Thyroid gland (tissue), 4 donors: ENCODE measurements at regions not wholly inside any gene's neighbourhood (a gene's known extent, or its start where the extent isn't known, plus 50 kb on each side); places are given as distances from the start of the nearest gene placed in this dataset.

Experiments used
- DNase-seq, 2 donors: peaks; one replicate each; pipeline ENCODE4 v3.0.0-alpha.2; 2019
- H3K27ac ChIP-seq, 3 donors: fragments of 200-600 bp; sonication (generic); 1 replicate in 2 of 3; 2 replicates in 1 of 3; pipeline ENCODE4 v1.5.1; 2016 to 2019; ENCODE audit warnings: mild to moderate bottlenecking in 1 of 3, moderate library complexity in 1 of 3
- H3K27me3 ChIP-seq: fragments of 200-600 bp; sonication (generic); one replicate; pipeline ENCODE4 v1.5.1; 2019
- H3K36me3 ChIP-seq, 2 donors: fragments of 200-600 bp; sonication (generic); one replicate each; pipeline ENCODE4 v1.5.1; 2016 to 2019
- H3K4me1 ChIP-seq, 2 donors: fragments of 200-600 bp; sonication (generic); one replicate each; pipeline ENCODE4 v1.5.1; 2017 to 2019
- H3K4me3 ChIP-seq, 3 donors: fragments of 200-600 bp; sonication (generic); replicated peaks in 1 of 3; 1 replicate in 2 of 3; 2 replicates in 1 of 3; pipeline ENCODE4 v1.5.1; 2016; ENCODE audit warnings: mild to moderate bottlenecking in 1 of 3
- H3K9me3 ChIP-seq: fragments of 200-600 bp; sonication (generic); one replicate; pipeline ENCODE4 v1.5.1; 2017
- CTCF ChIP-seq, 6 experiments: fragments of 200-600 bp in 3 of 6; fragments of 450-650 bp in 3 of 6; sonication (generic) in 3 of 6; IDR thresholded peaks; one replicate each; pipeline ENCODE4 v1.5.1; 2016 to 2019; ENCODE audit warnings: antibody characterized with exemption in 6 of 6, mild to moderate bottlenecking in 2 of 6, inconsistent platforms in 1 of 6, moderate library complexity in 1 of 6
- POLR2A ChIP-seq, 2 donors: fragments of 450-650 bp; IDR thresholded peaks; one replicate each; pipeline ENCODE4 v1.6.1; 2017; ENCODE audit warnings: antibody characterized with exemption in 2 of 2, mild to moderate bottlenecking in 2 of 2, moderate library complexity in 1 of 2
- WGBS, 2 donors: methylation state at CpG; one replicate each; pipeline ENCODE4 v1.1.5; 2017; 5-methylcytosine and 5-hydroxymethylcytosine counted together
- intact Hi-C: fragments of 100-400 bp; cut with DNase I; formaldehyde crosslinking; loops from one replicate; pipeline ENCODE4 v1.15.1; 2023

DNA sequence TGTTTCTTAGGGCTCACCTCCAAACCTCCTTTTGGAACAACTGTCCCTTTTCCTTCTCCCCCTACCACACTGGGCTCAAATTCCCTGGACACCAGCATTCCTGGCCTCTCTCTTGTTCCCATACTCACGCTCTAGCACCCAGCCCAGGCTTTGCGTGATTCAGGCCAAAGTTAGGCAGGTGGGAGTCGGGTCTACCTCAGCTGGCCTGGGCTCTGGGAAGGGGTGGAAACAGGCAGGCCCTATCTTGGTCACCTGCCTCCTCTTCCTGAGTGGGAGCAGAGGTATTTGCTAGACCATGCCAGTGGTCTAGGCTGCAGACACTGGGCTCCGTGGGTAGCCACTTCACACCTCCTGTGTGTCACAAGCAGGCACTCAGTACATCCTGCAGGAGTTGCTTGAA is 211.1 kb upstream of the MAMLD1 start:
- H3K4me1 ChIP-seq: no peaks in the 10 kb centered on the region
- TF ChIP-seq CTCF (IDR thresholded peaks at IDR 0.05): no peak
- no peak for TF ChIP-seq POLR2A (IDR thresholded peaks at IDR 0.05)
- no peak overlapping the region for H3K27ac ChIP-seq
- no peak overlapping the region for H3K4me3 ChIP-seq
- intact Hi-C loops: no loop called here
- no peaks in the 10 kb centered on the region for H3K27me3 ChIP-seq
- no peaks in the 10 kb centered on the region for H3K36me3 ChIP-seq
- WGBS, 2 donors: 95 to 100% methylated on average over 3 to 4 of the region's 4 CpGs
- no peaks in the 10 kb centered on the region for H3K9me3 ChIP-seq
- DNase-seq: no peak

GRCh38 chrX:150152546-150152945 is 210.6 kb upstream of the MAMLD1 start:
- Histone ChIP-seq H3K36me3 (no peaks in the 10 kb centered on the region), H3K27ac (no peak overlapping the region), H3K4me3 (no peak overlapping the region), H3K9me3 (no peaks in the 10 kb centered on the region), H3K27me3 (no peaks in the 10 kb centered on the region), H3K4me1 (no peaks in the 10 kb centered on the region)
- no peak for TF ChIP-seq POLR2A (IDR thresholded peaks at IDR 0.05)
- TF ChIP-seq CTCF (IDR thresholded peaks at IDR 0.05): no peak
- no peak for DNase-seq
- intact Hi-C loops: no loop called here
- WGBS, 2 donors: 100% methylated on average over 1 of the region's 2 CpGs; no CpG with 5 or more reads in 1 of the 2 donors

- H3K36me3 ChIP-seq: no peaks in the 10 kb centered on the region
- H3K27me3 ChIP-seq: no peaks in the 10 kb centered on the region
- no peaks in the 10 kb centered on the region for H3K4me1 ChIP-seq
- TF ChIP-seq POLR2A (IDR thresholded peaks at IDR 0.05): no peak
- no peak for TF ChIP-seq CTCF (IDR thresholded peaks at IDR 0.05)
- intact Hi-C loops: no loop called here
- no peak overlapping the region for H3K27ac ChIP-seq
- no peaks in the 10 kb centered on the region for H3K9me3 ChIP-seq
- WGBS, 2 donors: 36 to 38% methylated on average over 2 to 4 of the region's 5 CpGs
- H3K4me3 ChIP-seq: no peak overlapping the region
- DNase-seq: no peak
Measured at GRCh38 chrX:150155436-150156035, 207.6 kb upstream of the MAMLD1 start.

GRCh38 chrX:150156615-150157014 is 206.5 kb upstream of the MAMLD1 start:
- H3K4me3 ChIP-seq: no peak overlapping the region
- no peaks in the 10 kb centered on the region for H3K4me1 ChIP-seq
- H3K36me3 ChIP-seq: no peaks in the 10 kb centered on the region
- 85 to 97% methylated on average over 4 of the region's 4 CpGs for WGBS, 2 donors
- DNase-seq: no peak
- no peak for TF ChIP-seq POLR2A (IDR thresholded peaks at IDR 0.05)
- TF ChIP-seq CTCF (IDR thresholded peaks at IDR 0.05): no peak
- no peaks in the 10 kb centered on the region for H3K27me3 ChIP-seq
- H3K9me3 ChIP-seq: no peaks in the 10 kb centered on the region
- no peak overlapping the region for H3K27ac ChIP-seq
- intact Hi-C loops: no loop called here

- no peak for DNase-seq
- H3K36me3 ChIP-seq: no peaks in the 10 kb centered on the region
- TF ChIP-seq POLR2A (IDR thresholded peaks at IDR 0.05): no peak
- no peak for TF ChIP-seq CTCF (IDR thresholded peaks at IDR 0.05)
- no peaks in the 10 kb centered on the region for H3K9me3 ChIP-seq
- WGBS, 2 donors: 75 to 92% methylated on average over 2 of the region's 2 CpGs
- intact Hi-C loops: no loop called here
- H3K27me3 ChIP-seq: no peaks in the 10 kb centered on the region
- H3K4me3 ChIP-seq: no peak overlapping the region
- H3K27ac ChIP-seq: no peak overlapping the region
- no peaks in the 10 kb centered on the region for H3K4me1 ChIP-seq
Measured at GRCh38 chrX:150157291-150157690, 205.8 kb upstream of the MAMLD1 start.
